Mucosa of rectum (tissue), 2 donors: ENCODE measurements at regions not wholly inside any gene's neighbourhood (a gene's known extent, or its start where the extent isn't known, plus 50 kb on each side); places are given as distances from the start of the nearest gene placed in this dataset.
A peak's percentile ranks its signal among the peaks of the same experiment; 100 is the strongest.

ENCODE experiments used
- H3K27ac ChIP-seq, 2 donors: one replicate each; pipeline ENCODE4 v1.7.0; 2013; ENCODE audit warnings: inconsistent platforms in 2 of 2, low read depth in 2 of 2, low read length in 2 of 2
- H3K27me3 ChIP-seq, 2 donors: one replicate each; pipeline ENCODE4 v1.7.0; 2013; ENCODE audit warnings: low read length in 2 of 2; ENCODE audit not compliant: control insufficient read depth in 2 of 2, insufficient read depth in 2 of 2
- H3K36me3 ChIP-seq, 2 donors: one replicate each; pipeline ENCODE4 v1.7.0; 2013; ENCODE audit warnings: low read length in 2 of 2; ENCODE audit not compliant: control insufficient read depth in 2 of 2, insufficient read depth in 2 of 2
- H3K4me1 ChIP-seq, 2 donors: one replicate each; pipeline ENCODE4 v1.7.0; 2013; ENCODE audit warnings: low read length in 2 of 2, mild to moderate bottlenecking in 1 of 2; ENCODE audit not compliant: control insufficient read depth in 2 of 2, insufficient read depth in 2 of 2
- H3K4me3 ChIP-seq, 2 donors: one replicate each; pipeline ENCODE4 v1.7.0; 2013; ENCODE audit warnings: low read length in 2 of 2
- H3K9ac ChIP-seq, 2 donors: one replicate each; pipeline ENCODE4 v1.7.0; 2013; ENCODE audit warnings: low read length in 2 of 2, low read depth in 1 of 2, mild to moderate bottlenecking in 1 of 2
- H3K9me3 ChIP-seq, 2 donors: one replicate each; pipeline ENCODE4 v1.7.0; 2013; ENCODE audit warnings: low read length in 2 of 2; ENCODE audit not compliant: control insufficient read depth in 2 of 2
- donor health status: healthy.
- donor health status: Normal muscosa, but diverticular disease.

- Histone ChIP-seq H3K36me3 (no peaks in the 10 kb centered on the region), H3K9ac (no peak overlapping the region), H3K9me3 (no peaks in the 10 kb centered on the region)
Measured at GRCh38 chr3:63768386-63768785, 50.7 kb upstream of the C3orf49 start.

GRCh38 chr3:63768888-63769287 is 50.2 kb upstream of the C3orf49 start:
- no peak overlapping the region for H3K4me3 ChIP-seq
- no peak overlapping the region for H3K9ac ChIP-seq
- no peaks in the 10 kb centered on the region for H3K27me3 ChIP-seq
- H3K9me3 ChIP-seq: no peaks in the 10 kb centered on the region
- H3K27ac ChIP-seq: peak overlapping the region in 1 of 2 donors; percentile 21
- peaks cover 0 to 9% of the 10 kb centered on the region in 2 donors for H3K4me1 ChIP-seq
- no peaks in the 10 kb centered on the region for H3K36me3 ChIP-seq

More at GRCh38 chr3:63768386-63768785, 50.7 kb upstream of the C3orf49 start:
- peak overlapping the region in 1 of 2 donors; percentile 21 for H3K27ac ChIP-seq
- no peaks in the 10 kb centered on the region for H3K27me3 ChIP-seq
- H3K4me1 ChIP-seq: peaks cover 0 to 9% of the 10 kb centered on the region in 2 donors
- H3K4me3 ChIP-seq: no peak overlapping the region
